Right lobe of liver (tissue), 6 donors: ENCODE measurements at regions not wholly inside any gene's neighbourhood (a gene's known extent, or its start where the extent isn't known, plus 50 kb on each side); places are given as distances from the start of the nearest gene placed in this dataset.

ENCODE experiments used
- ATAC-seq, 4 donors: fragments of 200-7000 bp; cut with Tn5 transposase; one replicate each; pipeline ENCODE4 v1.9.1; 2020; ENCODE audit warnings: mild to moderate bottlenecking in 4 of 4, moderate library complexity in 4 of 4
- DNase-seq, 3 donors: peaks; one replicate each; pipeline ENCODE4 v3.0.0-alpha.2; 2020
- H3K27ac ChIP-seq, 3 donors: fragments of 200-600 bp; one replicate each; pipeline ENCODE4 v1.8.0; 2022
- H3K27me3 ChIP-seq, 2 donors: fragments of 200-600 bp; one replicate each; pipeline ENCODE4 v1.8.0; 2022
- H3K36me3 ChIP-seq, 4 donors: fragments of 200-600 bp; sonication (generic) in 1 of 4; one replicate each; pipeline versions ENCODE4 v1.5.1 to v1.8.0; 2017 to 2022; ENCODE audit warnings: control low read depth in 1 of 4
- H3K4me1 ChIP-seq, 4 donors: fragments of 200-600 bp; sonication (generic) in 1 of 4; one replicate each; pipeline versions ENCODE4 v1.5.1 to v1.8.0; 2017 to 2022; ENCODE audit warnings: control low read depth in 1 of 4
- H3K4me3 ChIP-seq, 3 donors: fragments of 200-600 bp; one replicate each; pipeline ENCODE4 v1.8.0; 2022
- H3K9me3 ChIP-seq, 4 donors: fragments of 200-600 bp; sonication (generic) in 1 of 4; one replicate each; pipeline versions ENCODE4 v1.5.1 to v1.8.0; 2017 to 2022; ENCODE audit warnings: control low read depth in 1 of 4
- POLR2A ChIP-seq: fragments of 450-650 bp; IDR thresholded peaks from one replicate; pipeline ENCODE4 v1.6.1; 2017; ENCODE audit warnings: antibody characterized with exemption, mild to moderate bottlenecking
- WGBS: methylation state at CpG from one replicate; pipeline ENCODE4 v1.1.6; 2018; ENCODE audit warnings: low coverage, low lambda C conversion rate; ENCODE audit not compliant: insufficient coverage; ENCODE audit errors: missing lambda C conversion rate; 5-methylcytosine and 5-hydroxymethylcytosine counted together
- intact Hi-C, 2 donors: fragments of 100-400 bp; cut with DNase I; formaldehyde crosslinking; loops; one replicate each; pipeline versions ENCODE4 v1.11.2 to v1.14.1; 2022
- TF ChIP-seq, protein P1 (sequence below), 4 donors: fragments of 200-600 bp in 3 of 4; fragments of 450-650 bp in 1 of 4; IDR thresholded peaks; one replicate each; pipeline versions ENCODE4 v1.5.1 to v1.8.0; 2016 to 2022; ENCODE audit warnings: antibody characterized with exemption in 4 of 4, mild to moderate bottlenecking in 2 of 4
- donor health status: DM: no; HTN: yes; CAD: no.
- donor health status: DM: no; HTN: no; CAD: no.
- donor health status: DM: no; HTN: no; CAD: no.
- donor health status: DM: no; HTN: yes; CAD: no.
- donor health status: DM: no; HTN: yes; CAD: no.

DNA sequence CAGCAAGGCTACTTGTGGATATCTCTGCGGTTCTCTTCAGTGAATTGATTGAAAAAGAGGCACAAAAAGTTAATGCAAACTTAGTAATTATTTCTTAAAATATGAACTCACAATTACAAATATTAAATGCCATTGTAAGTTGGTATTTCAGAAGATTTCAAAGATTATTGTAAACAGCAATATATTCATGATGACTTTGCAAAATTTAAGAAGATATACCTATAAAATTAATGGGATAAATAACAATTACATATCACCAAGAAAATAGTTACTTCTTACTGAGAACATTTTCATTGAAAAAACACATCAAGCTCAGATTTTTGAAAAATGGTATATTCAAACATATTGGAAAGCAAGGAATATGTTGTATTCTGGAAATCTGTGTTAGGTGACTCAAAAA, 482.0 kb upstream of the LRRTM1 start:
- no peak for ATAC-seq
- no peaks in the 10 kb centered on the region for H3K9me3 ChIP-seq
- DNase-seq = no peak
- no peaks in the 10 kb centered on the region for H3K36me3 ChIP-seq
- H3K27me3 ChIP-seq = no peaks in the 10 kb centered on the region
- 11% methylated on average over 1 of the region's 1 CpG for WGBS
- H3K27ac ChIP-seq = no peak overlapping the region
- H3K4me1 ChIP-seq = no peaks in the 10 kb centered on the region
- intact Hi-C loops = no loop called here
- no peak for TF ChIP-seq POLR2A
- TF ChIP-seq, protein P1, sequence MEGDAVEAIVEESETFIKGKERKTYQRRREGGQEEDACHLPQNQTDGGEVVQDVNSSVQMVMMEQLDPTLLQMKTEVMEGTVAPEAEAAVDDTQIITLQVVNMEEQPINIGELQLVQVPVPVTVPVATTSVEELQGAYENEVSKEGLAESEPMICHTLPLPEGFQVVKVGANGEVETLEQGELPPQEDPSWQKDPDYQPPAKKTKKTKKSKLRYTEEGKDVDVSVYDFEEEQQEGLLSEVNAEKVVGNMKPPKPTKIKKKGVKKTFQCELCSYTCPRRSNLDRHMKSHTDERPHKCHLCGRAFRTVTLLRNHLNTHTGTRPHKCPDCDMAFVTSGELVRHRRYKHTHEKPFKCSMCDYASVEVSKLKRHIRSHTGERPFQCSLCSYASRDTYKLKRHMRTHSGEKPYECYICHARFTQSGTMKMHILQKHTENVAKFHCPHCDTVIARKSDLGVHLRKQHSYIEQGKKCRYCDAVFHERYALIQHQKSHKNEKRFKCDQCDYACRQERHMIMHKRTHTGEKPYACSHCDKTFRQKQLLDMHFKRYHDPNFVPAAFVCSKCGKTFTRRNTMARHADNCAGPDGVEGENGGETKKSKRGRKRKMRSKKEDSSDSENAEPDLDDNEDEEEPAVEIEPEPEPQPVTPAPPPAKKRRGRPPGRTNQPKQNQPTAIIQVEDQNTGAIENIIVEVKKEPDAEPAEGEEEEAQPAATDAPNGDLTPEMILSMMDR (IDR thresholded peaks at IDR 0.05) = no peak
- H3K4me3 ChIP-seq = no peak overlapping the region

DNA sequence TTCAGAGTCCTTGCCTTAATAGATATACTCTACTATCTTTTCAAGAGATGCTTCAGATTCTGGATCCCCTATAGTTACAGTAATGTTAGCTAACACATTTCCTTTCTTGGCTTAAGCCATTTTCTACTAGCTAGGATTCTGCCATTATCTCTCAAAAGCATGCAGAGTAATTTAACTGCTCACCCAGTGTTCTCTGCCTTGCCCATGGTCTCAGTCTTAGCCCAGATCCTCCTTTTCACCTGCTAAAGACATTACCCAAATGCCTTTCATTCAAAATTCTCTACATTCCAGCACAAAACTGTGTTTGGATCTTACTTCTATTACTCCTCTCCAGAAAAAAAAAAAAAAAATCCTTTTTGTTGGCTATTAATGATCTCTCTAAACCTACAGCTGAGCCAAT, 474.2 kb upstream of the LRRTM1 start:
- intact Hi-C loops = no loop called here
- Histone ChIP-seq H3K4me3 (no peak overlapping the region), H3K9me3 (no peaks in the 10 kb centered on the region), H3K27me3 (no peaks in the 10 kb centered on the region), H3K4me1 (no peaks in the 10 kb centered on the region), H3K36me3 (no peaks in the 10 kb centered on the region), H3K27ac (no peak overlapping the region)
- ATAC-seq (no peak), DNase-seq (no peak)
- TF ChIP-seq, protein P1 (IDR thresholded peaks at IDR 0.05) = no peak
- TF ChIP-seq POLR2A = no peak

DNA sequence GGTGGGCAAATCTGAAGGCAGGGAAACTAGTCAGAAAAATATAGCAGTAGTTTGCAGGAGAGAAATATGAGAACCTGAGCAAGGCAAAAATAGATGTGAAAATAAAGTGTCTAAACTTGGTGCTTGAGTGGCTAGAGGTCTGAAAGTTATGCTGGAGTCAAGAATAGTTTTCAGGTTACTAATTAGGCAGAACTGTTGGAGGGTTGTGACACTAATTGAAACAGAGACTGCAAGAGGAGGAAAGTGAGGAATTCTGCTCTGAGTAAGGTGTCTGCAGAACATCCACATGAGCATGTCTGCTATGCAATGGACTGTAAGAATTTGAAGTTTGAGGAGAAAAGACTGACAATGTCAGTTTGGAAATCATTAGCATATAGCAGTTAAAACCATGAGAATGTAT, 444.0 kb upstream of the LRRTM1 start:
- Histone ChIP-seq H3K27me3 (no peaks in the 10 kb centered on the region), H3K36me3 (no peaks in the 10 kb centered on the region), H3K27ac (no peak overlapping the region), H3K4me1 (no peaks in the 10 kb centered on the region), H3K9me3 (no peaks in the 10 kb centered on the region), H3K4me3 (no peak overlapping the region)
- ATAC-seq (no peak), DNase-seq (no peak)
- intact Hi-C loops = no loop called here
- TF ChIP-seq, protein P1 (IDR thresholded peaks at IDR 0.05) = no peak
- no peak for TF ChIP-seq POLR2A

DNA sequence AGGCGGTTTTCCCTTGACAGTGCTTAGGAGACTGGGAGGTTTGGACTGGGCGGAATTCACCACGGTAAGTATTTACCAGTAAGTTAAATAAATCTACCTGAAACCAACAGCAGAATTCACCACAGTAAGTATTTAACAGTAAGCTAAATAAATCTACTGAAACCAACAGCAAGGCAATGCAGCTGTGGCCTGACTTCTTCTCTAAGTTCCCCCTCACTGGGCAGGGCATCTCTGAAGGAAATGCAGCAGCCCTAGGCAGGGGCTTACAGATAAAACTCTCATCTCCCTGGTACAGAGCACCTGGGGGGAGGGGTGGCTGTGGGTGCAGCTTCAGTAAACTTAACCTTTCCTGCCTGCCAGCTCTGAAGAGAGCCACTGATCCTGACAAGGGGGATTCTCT, 432.5 kb upstream of the LRRTM1 start:
- intact Hi-C loops = no loop called here

DNA sequence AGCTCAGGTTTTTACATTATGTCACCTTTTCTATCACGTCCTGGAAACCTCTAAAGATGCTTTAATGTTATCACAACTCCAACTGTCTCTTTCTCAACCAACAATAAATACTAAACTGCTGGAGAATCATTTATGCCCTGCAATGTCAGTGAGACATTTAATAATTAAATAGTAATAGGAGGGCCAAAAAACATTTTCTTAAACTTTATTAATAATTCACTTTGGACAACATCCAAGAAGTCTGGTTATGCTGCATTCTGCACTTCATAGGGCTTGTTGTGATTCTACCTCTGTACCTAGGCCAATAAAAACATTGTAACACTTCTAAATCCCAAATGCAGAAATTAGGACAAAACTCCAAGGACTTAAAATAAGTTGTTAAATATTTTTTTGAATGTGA, 420.4 kb upstream of the LRRTM1 start:
- DNase-seq (no peak), ATAC-seq (no peak)
- H3K4me3 ChIP-seq = no peak overlapping the region
- TF ChIP-seq, protein P1 (IDR thresholded peaks at IDR 0.05) = no peak
- TF ChIP-seq POLR2A = no peak
- H3K27ac ChIP-seq = no peak overlapping the region
- intact Hi-C loops = no loop called here
- WGBS = 21% methylated on average over 1 of the region's 1 CpG
- no peaks in the 10 kb centered on the region for H3K36me3 ChIP-seq
- no peaks in the 10 kb centered on the region for H3K9me3 ChIP-seq
- no peaks in the 10 kb centered on the region for H3K27me3 ChIP-seq
- no peaks in the 10 kb centered on the region for H3K4me1 ChIP-seq

More for the DNA sequence above, 432.5 kb upstream of the LRRTM1 start:
- TF ChIP-seq, protein P1 (IDR thresholded peaks at IDR 0.05) = no peak
- no peak for TF ChIP-seq POLR2A
- WGBS = 21% methylated on average over 2 of the region's 3 CpGs
- Histone ChIP-seq H3K4me1 (no peaks in the 10 kb centered on the region), H3K27ac (no peak overlapping the region), H3K4me3 (no peak overlapping the region), H3K36me3 (no peaks in the 10 kb centered on the region), H3K27me3 (no peaks in the 10 kb centered on the region), H3K9me3 (peaks cover 0 to 3% (median 0%) of the 10 kb centered on the region in 4 donors)
- DNase-seq (no peak), ATAC-seq (no peak)
